ENCODE measurements at regions not wholly inside any gene's neighbourhood (a gene's known extent, or its start where the extent isn't known, plus 50 kb on each side); places are given as distances from the start of the nearest gene placed in this dataset.

- no peak for TF ChIP-seq EZH2 (IDR thresholded peaks at IDR 0.05; ENCODE audit: low read length)
- no peak for TF ChIP-seq CTCF (optimal IDR thresholded peaks at IDR 0.05 in 1 of 3, IDR thresholded peaks at IDR 0.05 in 1 of 3, conservative IDR thresholded peaks at IDR 0.05 in 1 of 3; ENCODE audit: extremely low read depth in 1 of 3, insufficient read depth in 2 of 3, low read length in 3 of 3)
- DNase-seq (ENCODE audit: low read depth, low spot score) (no peak), FAIRE-seq (no peak)
- H3K9me1 ChIP-seq (ENCODE audit: control insufficient read depth, extremely low read depth, insufficient read depth, low read length): no peaks in the 10 kb centered on the region
- no peaks in the 10 kb centered on the region for H3K4me1 ChIP-seq (ENCODE audit: control insufficient read depth, extremely low read depth, insufficient read depth, low read length)
- no peak overlapping the region for H3K4me2 ChIP-seq (ENCODE audit: control insufficient read depth, extremely low read depth, insufficient read depth, low read depth, low read length)
- H3K9ac ChIP-seq (ENCODE audit: control insufficient read depth, extremely low read depth, insufficient read depth, low read length): no peak overlapping the region
- no peak overlapping the region for H3K27ac ChIP-seq (ENCODE audit: control insufficient read depth, insufficient read depth, low read length)
- no peaks in the 10 kb centered on the region for H3K36me3 ChIP-seq (ENCODE audit: control insufficient read depth in 2 of 2, extremely low read depth in 1 of 2, insufficient read depth in 2 of 2, low read length in 2 of 2)
- no peaks in the 10 kb centered on the region for H3K79me2 ChIP-seq (ENCODE audit: control insufficient read depth, insufficient read depth, low read length)
- H3K27me3 ChIP-seq (ENCODE audit: control insufficient read depth, extremely low read depth, insufficient read depth, low read length): no peaks in the 10 kb centered on the region
- dilution Hi-C loops (cut with MboI; ENCODE audit: extremely low pct_ligation_motif_present, low sequenced_read_pairs): no loop called here
- no peak overlapping the region for H3K4me3 ChIP-seq (ENCODE audit: control insufficient read depth in 2 of 3, extremely low read depth in 1 of 3, insufficient read depth in 2 of 3, low read depth in 1 of 3, low read length in 3 of 3)
- peaks cover 3% of the 10 kb centered on the region for H3K9me3 ChIP-seq (ENCODE audit: control insufficient read depth, low read depth, low read length)
- no peaks in the 10 kb centered on the region for H4K20me1 ChIP-seq (ENCODE audit: control insufficient read depth, extremely low read depth, insufficient read depth, low read length)
- no peak overlapping the region for H2AFZ ChIP-seq (ENCODE audit: control insufficient read depth, low read length)
These were observed 203.1 kb downstream of the C6orf118 start for GRCh38 chr6:165106261-165106660.

- FAIRE-seq (no peak), DNase-seq (ENCODE audit: low read depth, low spot score) (no peak)
- Histone ChIP-seq H3K4me2 (ENCODE audit: control insufficient read depth, extremely low read depth, insufficient read depth, low read depth, low read length) (no peak overlapping the region), H3K4me1 (ENCODE audit: control insufficient read depth, extremely low read depth, insufficient read depth, low read length) (no peaks in the 10 kb centered on the region), H4K20me1 (ENCODE audit: control insufficient read depth, extremely low read depth, insufficient read depth, low read length) (no peaks in the 10 kb centered on the region), H2AFZ (ENCODE audit: control insufficient read depth, low read length) (no peak overlapping the region), H3K4me3 (ENCODE audit: control insufficient read depth in 2 of 3, extremely low read depth in 1 of 3, insufficient read depth in 2 of 3, low read depth in 1 of 3, low read length in 3 of 3) (no peak overlapping the region), H3K9ac (ENCODE audit: control insufficient read depth, extremely low read depth, insufficient read depth, low read length) (no peak overlapping the region), H3K27me3 (ENCODE audit: control insufficient read depth, extremely low read depth, insufficient read depth, low read length) (no peaks in the 10 kb centered on the region), H3K9me1 (ENCODE audit: control insufficient read depth, extremely low read depth, insufficient read depth, low read length) (no peaks in the 10 kb centered on the region), H3K27ac (ENCODE audit: control insufficient read depth, insufficient read depth, low read length) (no peak overlapping the region), H3K9me3 (ENCODE audit: control insufficient read depth, low read depth, low read length) (peaks cover 8% of the 10 kb centered on the region), H3K36me3 (ENCODE audit: control insufficient read depth in 2 of 2, extremely low read depth in 1 of 2, insufficient read depth in 2 of 2, low read length in 2 of 2) (no peaks in the 10 kb centered on the region), H3K79me2 (ENCODE audit: control insufficient read depth, insufficient read depth, low read length) (no peaks in the 10 kb centered on the region)
- TF ChIP-seq CTCF (optimal IDR thresholded peaks at IDR 0.05 in 1 of 3, IDR thresholded peaks at IDR 0.05 in 1 of 3, conservative IDR thresholded peaks at IDR 0.05 in 1 of 3; ENCODE audit: extremely low read depth in 1 of 3, insufficient read depth in 2 of 3, low read length in 3 of 3): peak in 1 of 3 experiments; percentile 8
- TF ChIP-seq EZH2 (IDR thresholded peaks at IDR 0.05; ENCODE audit: low read length): no peak
- dilution Hi-C loops (cut with MboI; ENCODE audit: extremely low pct_ligation_motif_present, low sequenced_read_pairs): no loop called here
These were observed 211.2 kb downstream of the C6orf118 start for GRCh38 chr6:165098165-165098564.

Measured in keratinocyte (primary cell).